PC-3 (cell line): ENCODE measurements at regions not wholly inside any gene's neighbourhood (a gene's known extent, or its start where the extent isn't known, plus 50 kb on each side); places are given as distances from the start of the nearest gene placed in this dataset.

Experiments
- CTCF ChIP-seq: fragments of 300-600 bp; sonication (generic); conservative IDR thresholded peaks from 2 replicates; pipeline ENCODE4 v1.5.1; 2017; ENCODE audit warnings: antibody characterized with exemption, low read depth, mild to moderate bottlenecking, low read length
- EZH2 ChIP-seq: fragments of 300-600 bp; sonication (generic); IDR thresholded peaks from one replicate; pipeline ENCODE4 v1.6.1; 2017; ENCODE audit warnings: antibody characterized with exemption, mild to moderate bottlenecking, low read length; ENCODE audit not compliant: unreplicated experiment
- EZH2phosphoT487 ChIP-seq: fragments of 300-600 bp; sonication (generic); IDR thresholded peaks from 2 replicates; pipeline ENCODE4 v1.6.1; 2018; ENCODE audit warnings: mild to moderate bottlenecking, antibody characterized with exemption, low read length, borderline replicate concordance

GRCh38 chr12:87491089-87491488 is 538.1 kb downstream of the C12orf50 start:
- no peak for TF ChIP-seq CTCF
- TF ChIP-seq EZH2phosphoT487, result no peak
- no peak for TF ChIP-seq EZH2
